ENCODE measurements at regions not wholly inside any gene's neighbourhood (a gene's known extent, or its start where the extent isn't known, plus 50 kb on each side); places are given as distances from the start of the nearest gene placed in this dataset.

DNA sequence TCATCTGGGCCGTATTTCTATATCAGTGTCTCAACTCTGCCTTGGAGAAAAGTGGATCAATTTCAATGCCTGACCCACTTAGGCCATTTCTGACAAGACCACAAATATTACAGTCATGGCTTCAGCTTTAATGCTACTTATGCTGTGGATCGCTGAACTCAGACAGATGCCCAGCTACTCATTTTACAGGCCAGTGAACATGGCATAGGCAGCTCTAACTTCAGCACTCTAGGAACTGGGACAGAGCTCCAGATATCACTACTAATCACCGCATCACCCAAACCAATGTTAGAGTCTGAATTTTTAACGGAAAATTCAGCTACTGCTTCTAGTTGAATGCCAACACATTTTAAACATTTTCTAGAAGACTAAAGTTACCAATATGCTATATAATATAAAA lies 809.6 kb upstream of the FRG1 start:
- no peak for TF ChIP-seq POLR2A (IDR thresholded peaks at IDR 0.05)
- no peak for TF ChIP-seq CTCF (IDR thresholded peaks at IDR 0.05 in 8 of 11, conservative IDR thresholded peaks at IDR 0.05 in 3 of 11)

Data from spleen (tissue), 7 donors.